Neural cell (in vitro differentiated cells): ENCODE measurements at regions not wholly inside any gene's neighbourhood (a gene's known extent, or its start where the extent isn't known, plus 50 kb on each side); places are given as distances from the start of the nearest gene placed in this dataset.

Experiments used
- CTCF ChIP-seq: fragments of 450-650 bp; IDR thresholded peaks from 2 replicates; pipeline ENCODE4 v1.5.1; 2014; ENCODE audit warnings: antibody characterized with exemption, mild to moderate bottlenecking, moderate library complexity; ENCODE audit not compliant: poor library complexity, severe bottlenecking
- EP300 ChIP-seq: fragments of 450-650 bp; conservative IDR thresholded peaks from 2 replicates; pipeline ENCODE4 v1.6.1; 2014; ENCODE audit warnings: antibody characterized with exemption, mild to moderate bottlenecking, moderate library complexity; ENCODE audit not compliant: poor library complexity, severe bottlenecking
- EZH2 ChIP-seq: fragments of 200-600, 300-800 bp; shearing (Covaris generic), sonication (generic); IDR thresholded peaks from 2 replicates; pipeline ENCODE4 v1.6.1; 2014; ENCODE audit warnings: antibody characterized with exemption, low read length, borderline replicate concordance, mild to moderate bottlenecking; ENCODE audit not compliant: insufficient read depth, poor library complexity, severe bottlenecking
- MXI1 ChIP-seq: fragments of 450-650 bp; conservative IDR thresholded peaks from 2 replicates; pipeline ENCODE4 v1.6.1; 2014; ENCODE audit warnings: antibody characterized with exemption, mild to moderate bottlenecking; ENCODE audit not compliant: poor library complexity, severe bottlenecking
- POLR2AphosphoS5 ChIP-seq: IDR thresholded peaks from 2 replicates; pipeline ENCODE4 v1.6.1; 2012
- RAD21 ChIP-seq: fragments of 450-650 bp; conservative IDR thresholded peaks from 2 replicates; pipeline ENCODE4 v1.6.1; 2014; ENCODE audit warnings: antibody characterized with exemption, mild to moderate bottlenecking, moderate library complexity
- REST ChIP-seq: IDR thresholded peaks from 2 replicates; pipeline ENCODE4 v1.6.1; 2012; ENCODE audit warnings: borderline replicate concordance
- SMC3 ChIP-seq: fragments of 450-650 bp; conservative IDR thresholded peaks from 2 replicates; pipeline ENCODE4 v1.6.1; 2014; ENCODE audit warnings: antibody characterized with exemption, mild to moderate bottlenecking, moderate library complexity; ENCODE audit not compliant: poor library complexity
- TAF1 ChIP-seq: IDR thresholded peaks from 2 replicates; pipeline ENCODE4 v1.6.1; 2012; ENCODE audit warnings: low read depth

- no peak for TF ChIP-seq EZH2
- TF ChIP-seq TAF1, result no peak
- TF ChIP-seq CTCF, result no peak
- no peak for TF ChIP-seq POLR2AphosphoS5
- TF ChIP-seq SMC3, result no peak
- TF ChIP-seq RAD21, result no peak
- TF ChIP-seq EP300, result no peak
- TF ChIP-seq REST, result no peak
- no peak for TF ChIP-seq MXI1
Measured at GRCh38 chr13:84672616-84673015, 790.3 kb upstream of the SLITRK1 start.
